ENCODE measurements at regions not wholly inside any gene's neighbourhood (a gene's known extent, or its start where the extent isn't known, plus 50 kb on each side); places are given as distances from the start of the nearest gene placed in this dataset.

- H3K4me3 Mint-ChIP-seq = no peak overlapping the region
- no peak overlapping the region for H3K27ac Mint-ChIP-seq
- ChIA-PET POLR2A (no interaction called here), CTCF (no interaction called here)
- no peaks in the 10 kb centered on the region for H3K9me3 Mint-ChIP-seq
- H3K4me1 Mint-ChIP-seq = peaks cover 12% of the 10 kb centered on the region
- DNase-seq = no peak
- peaks cover 2% of the 10 kb centered on the region for H3K27me3 Mint-ChIP-seq
- H3K36me3 Mint-ChIP-seq (ENCODE audit: low read depth) = no peaks in the 10 kb centered on the region
Observed at GRCh38 chr13:27728271-27728670, 64.0 kb upstream of the GSX1 start.

- Mint-ChIP-seq H3K9me3 (no peaks in the 10 kb centered on the region), H3K4me1 (peaks cover 12% of the 10 kb centered on the region), H3K27me3 (peaks cover 5% of the 10 kb centered on the region), H3K4me3 (no peak overlapping the region), H3K36me3 (ENCODE audit: low read depth) (no peaks in the 10 kb centered on the region), H3K27ac (no peak overlapping the region)
- CTCF ChIA-PET = interaction anchor here (1.2 kb wide), 1 partner anchor 96 kb away, joined by 3 read pairs; no protein-coding TSS in a partner anchor
- POLR2A ChIA-PET = interaction anchor here (0.6 kb wide), 1 partner anchor 601 kb away, joined by 3 read pairs; no protein-coding TSS in a partner anchor
- DNase-seq = no peak
Observed at GRCh38 chr13:27730191-27730590, 62.1 kb upstream of the GSX1 start.

Data from activated CD4-positive, alpha-beta memory T cell treated with anti-CD3 and anti-CD28 coated beads, Interleukin-2, amount 10 ng/mL, durations not matched to agents 7 days and 5 days (primary cell).